MCF 10A (cell line): ENCODE measurements at regions not wholly inside any gene's neighbourhood (a gene's known extent, or its start where the extent isn't known, plus 50 kb on each side); places are given as distances from the start of the nearest gene placed in this dataset.

Experiments
- BruUV-seq: library from RNA; stranded (reverse); fragments of 400-500 nt; replicated peaks from 2 replicates; lab custom pipeline; 2021; lab: Mats Ljungman, UMichigan
- CTCF ChIA-PET: fragments of 300-600 bp; sonication (Branson Sonifier 250); formaldehyde crosslinking; extraction: SDS; loops from one replicate; lab custom pipeline; 2021; ENCODE audit warnings: antibody characterized with exemption, inconsistent platforms; lab: Yijun Ruan, JAX
- POLR2A ChIA-PET: fragments of 300-600, 350-650 bp; sonication (Branson Sonifier 250); formaldehyde crosslinking; extraction: SDS; loops from one replicate; lab custom pipeline; 2020; ENCODE audit warnings: antibody characterized with exemption, inconsistent platforms; lab: Yijun Ruan, JAX
- DNase-seq: peaks from one replicate; pipeline ENCODE4 v3.0.0-alpha.2; 2018; ENCODE audit not compliant: unreplicated experiment
- H3K27ac Mint-ChIP-seq: one replicate; pipeline ENCODE4 v1.8.0; 2022; ENCODE audit warnings: mild to moderate bottlenecking, low read depth, mixed read lengths; ENCODE audit not compliant: unreplicated experiment
- H3K27me3 Mint-ChIP-seq: one replicate; pipeline ENCODE4 v1.8.0; 2022; ENCODE audit warnings: mixed read lengths; ENCODE audit not compliant: insufficient read depth, unreplicated experiment
- H3K36me3 Mint-ChIP-seq: one replicate; pipeline ENCODE4 v1.8.0; 2022; ENCODE audit warnings: mild to moderate bottlenecking, moderate library complexity, mixed read lengths; ENCODE audit not compliant: insufficient read depth, unreplicated experiment
- H3K4me1 Mint-ChIP-seq: one replicate; pipeline ENCODE4 v1.8.0; 2022; ENCODE audit warnings: mixed read lengths; ENCODE audit not compliant: insufficient read depth, unreplicated experiment
- H3K4me3 Mint-ChIP-seq: one replicate; pipeline ENCODE4 v1.8.0; 2022; ENCODE audit warnings: mild to moderate bottlenecking, moderate library complexity, mixed read lengths; ENCODE audit not compliant: unreplicated experiment
- H3K9me3 Mint-ChIP-seq: one replicate; pipeline ENCODE4 v1.8.0; 2022; ENCODE audit warnings: mixed read lengths; ENCODE audit not compliant: unreplicated experiment
- CTCF ChIP-seq: fragments of 200-600 bp; IDR thresholded peaks from one replicate; pipeline ENCODE4 v1.8.0; 2022; ENCODE audit warnings: antibody characterized with exemption, mild to moderate bottlenecking; ENCODE audit not compliant: unreplicated experiment
- intact Hi-C: fragments of 100-400 bp; cut with micrococcal nuclease; formaldehyde crosslinking; loops from 2 replicates; pipeline ENCODE4 v1.14.1; 2022

GRCh38 chr2:67571785-67572718, 174.9 kb downstream of the ETAA1 start:
- POLR2A ChIA-PET, result interaction anchor here (0.7 to 5.6 kb wide), 3 partner anchors 10 to 16 kb away, joined by 3 to 51 read pairs (median 4); no protein-coding TSS in a partner anchor
- BruUV-seq, result no TSS peak
- DNase-seq, result no peak
- H3K4me3 Mint-ChIP-seq, result no peak overlapping the region
- H3K27ac Mint-ChIP-seq, result peak overlapping the region; percentile 65
- CTCF ChIA-PET, result interaction anchor here (0.6 to 1.1 kb wide), 3 partner anchors 10 to 1144 kb away, joined by 3 to 5 read pairs (median 3); no protein-coding TSS in a partner anchor
- no peaks in the 10 kb centered on the region for H3K9me3 Mint-ChIP-seq
- intact Hi-C loops, result no loop called here
- H3K36me3 Mint-ChIP-seq, result no peaks in the 10 kb centered on the region
- TF ChIP-seq CTCF, result no peak
- H3K27me3 Mint-ChIP-seq, result no peaks in the 10 kb centered on the region
- peaks cover 27% of the 10 kb centered on the region for H3K4me1 Mint-ChIP-seq

DNA sequence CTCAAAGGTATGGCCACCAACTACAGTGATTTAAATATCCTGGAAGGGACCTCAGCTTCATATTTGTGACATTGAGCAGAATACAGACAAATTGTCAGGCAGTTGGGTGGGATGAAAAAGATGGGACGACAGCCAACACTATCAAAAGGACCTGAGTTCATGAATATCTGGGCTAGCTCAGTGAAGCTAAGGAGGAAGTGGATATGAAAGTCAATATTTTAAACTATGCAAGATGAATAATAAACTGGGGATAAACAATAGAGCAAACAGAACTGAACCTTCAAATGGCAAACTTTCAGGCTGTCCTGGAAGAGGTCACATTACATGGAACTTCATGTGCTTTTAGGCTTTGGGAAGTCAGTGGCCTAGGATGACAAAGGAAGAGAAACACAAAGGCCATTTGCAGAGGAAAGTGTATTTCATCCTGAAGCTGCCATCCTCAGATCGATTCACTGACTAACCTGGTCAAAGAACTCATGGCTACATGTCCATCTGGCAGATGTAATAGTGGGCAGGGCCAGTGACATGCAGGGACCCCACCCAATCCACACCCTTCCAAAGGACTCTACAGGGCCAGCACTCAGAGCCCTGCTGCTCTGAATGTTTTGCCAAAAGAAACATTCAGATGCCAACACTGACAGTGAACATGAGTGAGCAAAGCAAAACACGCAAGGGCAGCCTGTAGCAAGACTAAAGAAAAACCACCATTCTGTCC, 175.7 kb downstream of the ETAA1 start:
- CTCF ChIA-PET, result interaction anchor here (0.6 to 1.1 kb wide), 3 partner anchors 11 to 1145 kb away, joined by 3 to 5 read pairs (median 3); no protein-coding TSS in a partner anchor
- POLR2A ChIA-PET, result interaction anchor here (1.0 to 5.6 kb wide), 4 partner anchors 9 to 25 kb away, joined by 3 to 51 read pairs (median 4); no protein-coding TSS in a partner anchor
- peaks cover 27% of the 10 kb centered on the region for H3K4me1 Mint-ChIP-seq
- no peak for TF ChIP-seq CTCF
- H3K27ac Mint-ChIP-seq, result peak overlapping the region; percentile 65
- BruUV-seq, result TSS peak; percentile 94
- no peaks in the 10 kb centered on the region for H3K9me3 Mint-ChIP-seq
- intact Hi-C loops, result no loop called here
- H3K27me3 Mint-ChIP-seq, result no peaks in the 10 kb centered on the region
- peak; percentile 89 for DNase-seq
- no peaks in the 10 kb centered on the region for H3K36me3 Mint-ChIP-seq
- H3K4me3 Mint-ChIP-seq, result peak overlapping the region; percentile 6

GRCh38 chr2:67574230-67574629, 177.1 kb downstream of the ETAA1 start:
- Mint-ChIP-seq H3K4me3 (no peak overlapping the region), H3K27ac (peak overlapping the region; percentile 65), H3K4me1 (peaks cover 27% of the 10 kb centered on the region), H3K27me3 (no peaks in the 10 kb centered on the region), H3K36me3 (no peaks in the 10 kb centered on the region), H3K9me3 (no peaks in the 10 kb centered on the region)
- DNase-seq, result peak; percentile 67
- BruUV-seq, result no TSS peak
- ChIA-PET CTCF (interaction anchor here (0.6 kb wide), 1 partner anchor 10 kb away, joined by 3 read pairs; no protein-coding TSS in a partner anchor), POLR2A (interaction anchor here (0.6 to 5.6 kb wide), 7 partner anchors 7 to 1966 kb away, joined by 3 to 51 read pairs (median 3); no protein-coding TSS in a partner anchor)
- intact Hi-C loops, result no loop called here
- no peak for TF ChIP-seq CTCF
